ENCODE measurements at regions not wholly inside any gene's neighbourhood (a gene's known extent, or its start where the extent isn't known, plus 50 kb on each side); places are given as distances from the start of the nearest gene placed in this dataset.
"Not testable (repeated sequence)": the region's sequence is repeated elsewhere in the genome, so short reads cannot be mapped to it uniquely, and the experiment has no call there.

- in situ Hi-C loops (cut with HindIII; ENCODE audit: low sequenced_read_pairs): no loop called here
These were observed 198.9 kb downstream of the ADCYAP1 start for GRCh38 chr18:1103537-1103936.

GRCh38 chr18:1104181-1104881 is 199.7 kb downstream of the ADCYAP1 start:
- in situ Hi-C loops (cut with HindIII; ENCODE audit: low sequenced_read_pairs): no loop called here

DNA sequence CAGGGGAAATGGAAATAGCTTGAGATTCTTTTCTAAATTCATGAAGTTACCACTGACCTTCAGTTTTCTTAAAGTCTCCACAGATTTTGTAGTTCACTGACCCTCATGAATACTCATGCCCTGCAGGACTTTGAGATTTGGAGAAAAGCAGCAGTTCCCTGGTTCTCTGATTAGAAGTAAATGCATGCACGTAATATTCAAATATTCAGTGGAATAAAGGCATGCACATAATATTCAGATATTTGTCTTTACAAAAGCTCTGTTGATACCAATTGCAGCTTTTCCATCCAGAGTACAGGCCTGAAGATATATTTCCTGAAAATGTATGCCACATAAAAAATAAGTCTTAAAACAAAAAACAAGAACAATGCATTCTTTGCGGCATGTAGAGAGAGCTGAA is 219.8 kb downstream of the ADCYAP1 start:
- in situ Hi-C loops (cut with HindIII; ENCODE audit: low sequenced_read_pairs): no loop called here

DNA sequence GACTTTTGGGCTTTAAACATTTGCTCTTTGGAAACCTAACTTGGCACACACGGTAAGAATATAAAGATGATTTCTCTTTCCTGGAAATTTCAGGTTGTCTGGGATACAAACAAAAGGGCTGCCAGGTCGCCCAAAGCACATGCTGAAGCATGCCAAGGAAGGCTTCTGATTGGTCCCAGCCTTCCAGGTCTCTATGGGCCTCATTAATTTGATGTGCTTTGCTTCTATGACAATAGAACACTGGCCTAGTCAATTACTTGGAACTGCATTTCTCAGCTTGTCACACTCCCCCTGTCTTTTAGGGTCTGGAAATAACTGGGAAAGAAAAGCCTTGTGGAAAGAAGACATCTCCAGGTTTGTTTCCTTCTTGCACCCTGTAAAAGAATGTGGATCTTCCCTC is 228.9 kb downstream of the ADCYAP1 start:
- in situ Hi-C loops (cut with HindIII; ENCODE audit: low sequenced_read_pairs): no loop called here

- in situ Hi-C loops (cut with HindIII; ENCODE audit: low sequenced_read_pairs): no loop called here
These were observed 243.1 kb downstream of the ADCYAP1 start for GRCh38 chr18:1147730-1148129.

DNA sequence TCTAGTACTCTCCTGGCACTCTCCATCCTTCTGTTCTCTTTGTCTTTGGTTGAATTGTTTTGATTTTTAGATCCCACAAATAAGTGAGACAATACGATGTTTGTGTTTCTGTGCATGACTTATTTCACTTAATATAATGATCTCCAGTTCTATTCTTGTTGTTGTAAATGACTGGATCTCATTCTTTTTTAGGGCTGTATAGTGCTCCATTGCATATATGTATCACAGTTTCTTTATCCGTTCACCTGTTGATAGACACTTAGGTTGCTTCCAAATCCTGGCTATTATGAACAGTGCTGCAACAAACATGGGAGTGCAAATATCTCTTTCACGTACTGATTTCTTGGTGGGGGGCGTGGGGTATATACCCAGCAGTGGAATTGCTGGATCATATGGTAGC is 245.0 kb downstream of the ADCYAP1 start:
- in situ Hi-C loops (cut with HindIII; ENCODE audit: low sequenced_read_pairs): no loop called here

- in situ Hi-C loops (cut with HindIII; ENCODE audit: low sequenced_read_pairs): no loop called here
These were observed 245.7 kb downstream of the ADCYAP1 start for GRCh38 chr18:1150344-1150743.

DNA sequence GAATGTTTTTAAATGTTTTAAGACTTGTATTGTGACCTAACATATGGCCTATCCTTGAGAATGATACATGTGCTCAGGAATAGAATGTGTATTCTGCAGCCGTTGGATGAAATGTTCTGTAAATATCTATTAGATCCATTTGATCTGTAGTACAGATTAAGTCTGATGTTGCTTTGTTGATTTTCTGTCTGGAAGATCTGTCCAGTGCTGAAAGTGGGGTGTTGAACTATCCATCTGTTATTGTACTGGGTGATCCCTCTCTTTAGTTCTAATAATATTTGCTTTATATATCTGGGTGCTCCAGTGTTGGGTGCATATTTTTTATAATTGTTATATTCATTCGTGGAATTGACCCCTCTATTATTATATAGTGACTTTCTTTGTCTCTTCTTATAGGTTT is 248.3 kb downstream of the ADCYAP1 start:
- in situ Hi-C loops (cut with HindIII; ENCODE audit: low sequenced_read_pairs): not testable (repeated sequence)

GRCh38 chr18:1173593-1173992 is 268.9 kb downstream of the ADCYAP1 start:
- in situ Hi-C loops (cut with HindIII; ENCODE audit: low sequenced_read_pairs): no loop called here

GRCh38 chr18:1177232-1177631 is 272.6 kb downstream of the ADCYAP1 start:
- in situ Hi-C loops (cut with HindIII; ENCODE audit: low sequenced_read_pairs): no loop called here

- in situ Hi-C loops (cut with HindIII; ENCODE audit: low sequenced_read_pairs): no loop called here
These were observed 286.7 kb downstream of the ADCYAP1 start for GRCh38 chr18:1191341-1191740.

- in situ Hi-C loops (cut with HindIII; ENCODE audit: low sequenced_read_pairs): no loop called here
These were observed 308.5 kb downstream of the ADCYAP1 start for GRCh38 chr18:1213126-1213525.

DNA sequence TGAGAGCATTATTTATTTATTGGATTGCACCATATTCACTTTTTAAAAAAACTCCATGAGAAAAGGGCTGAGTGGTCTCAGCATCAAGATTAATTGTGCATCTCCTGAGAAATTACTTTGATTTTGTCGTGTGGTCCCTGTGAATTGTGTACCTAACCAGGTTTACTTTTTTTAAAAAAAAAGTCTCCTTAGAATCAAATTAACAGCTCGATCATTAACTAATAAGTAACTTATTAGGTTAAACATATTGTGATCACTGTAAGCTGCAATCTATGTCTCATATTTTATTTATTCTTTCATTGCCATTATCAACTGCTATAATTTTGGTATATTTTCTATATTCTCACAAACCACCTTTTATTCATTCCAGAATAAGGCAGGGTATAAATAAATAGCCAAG is 318.2 kb downstream of the ADCYAP1 start:
- in situ Hi-C loops (cut with HindIII; ENCODE audit: low sequenced_read_pairs): no loop called here

DNA sequence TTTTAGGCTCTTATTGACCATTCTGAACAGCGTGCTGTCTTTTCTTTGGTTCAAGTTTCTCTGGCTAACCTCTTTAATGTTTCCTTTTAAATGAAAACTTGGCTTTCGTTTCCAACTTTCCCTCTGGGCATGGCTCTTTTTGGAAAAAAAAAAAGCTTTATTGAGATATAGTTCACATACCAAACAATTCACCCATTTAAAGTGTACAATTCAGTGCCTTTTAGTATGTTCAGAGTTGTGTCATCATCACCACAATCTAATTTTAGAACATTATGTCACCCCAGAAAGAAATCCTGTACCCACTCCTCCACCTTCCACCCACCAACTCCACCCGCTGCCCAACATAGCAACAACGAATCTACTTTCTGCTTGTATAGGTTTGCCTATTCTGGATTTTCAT is 322.4 kb downstream of the ADCYAP1 start:
- in situ Hi-C loops (cut with HindIII; ENCODE audit: low sequenced_read_pairs): no loop called here

DNA sequence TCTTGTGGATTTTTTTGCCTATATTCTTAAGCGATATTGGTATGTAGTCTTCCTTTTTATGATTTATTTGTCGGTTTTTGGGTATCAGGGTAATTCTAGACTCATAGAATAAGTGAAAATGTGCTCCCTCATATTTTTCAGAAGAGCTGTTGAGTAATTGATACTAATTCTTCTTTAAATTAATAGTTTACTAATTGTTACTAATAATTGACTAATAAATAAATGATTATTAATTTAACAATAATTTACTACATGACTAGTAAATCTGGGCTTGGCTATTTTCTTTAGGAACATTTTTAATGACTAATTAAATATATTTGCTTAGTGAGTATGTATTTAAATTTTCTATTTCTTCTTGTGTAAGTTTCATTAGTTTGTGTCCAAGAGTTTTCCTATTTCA is 325.0 kb downstream of the ADCYAP1 start:
- in situ Hi-C loops (cut with HindIII; ENCODE audit: low sequenced_read_pairs): no loop called here

- in situ Hi-C loops (cut with HindIII; ENCODE audit: low sequenced_read_pairs): no loop called here
These were observed 328.2 kb downstream of the ADCYAP1 start for GRCh38 chr18:1232867-1233266.

DNA sequence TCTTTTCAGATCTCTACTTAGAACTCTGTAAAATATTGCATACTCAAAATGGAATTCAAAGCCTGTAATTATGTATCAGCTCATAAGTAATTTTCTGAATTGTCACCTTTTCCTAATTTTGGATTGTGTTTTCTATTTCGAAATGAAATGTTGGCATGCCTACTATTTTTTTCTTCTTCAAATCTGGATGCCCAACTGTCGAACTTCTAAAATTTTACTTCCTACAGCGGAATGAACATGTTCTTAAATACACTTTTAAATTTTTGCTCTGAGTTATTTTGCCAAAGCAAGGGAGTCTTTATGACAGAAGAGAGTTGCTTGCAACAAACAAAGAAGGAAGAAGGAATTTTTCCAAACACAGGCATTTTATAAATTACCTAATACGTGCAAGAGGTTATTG is 336.0 kb downstream of the ADCYAP1 start:
- in situ Hi-C loops (cut with HindIII; ENCODE audit: low sequenced_read_pairs): no loop called here

- in situ Hi-C loops (cut with HindIII; ENCODE audit: low sequenced_read_pairs): no loop called here
These were observed 339.9 kb downstream of the ADCYAP1 start for GRCh38 chr18:1244397-1245122.

DNA sequence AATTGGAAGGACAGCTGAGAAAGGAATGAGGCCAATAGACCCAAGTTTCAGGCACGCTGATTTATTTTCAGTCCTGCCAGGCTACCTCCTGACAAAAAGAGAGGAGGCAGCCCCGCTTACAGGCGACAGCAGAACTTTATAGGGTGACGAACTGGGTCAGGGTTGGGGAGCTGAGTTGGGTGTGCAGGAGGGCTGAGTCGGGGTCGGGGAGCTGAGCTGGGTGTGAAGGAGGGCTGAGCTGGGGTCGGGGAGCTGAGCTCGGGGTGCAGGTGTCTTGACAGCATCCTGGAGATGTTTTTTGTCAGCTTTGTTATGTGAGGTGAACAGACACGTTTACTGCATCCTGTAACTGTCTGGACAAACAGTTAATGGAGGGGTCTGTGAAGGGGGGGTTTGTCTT is 342.2 kb downstream of the ADCYAP1 start:
- in situ Hi-C loops (cut with HindIII; ENCODE audit: low sequenced_read_pairs): no loop called here

DNA sequence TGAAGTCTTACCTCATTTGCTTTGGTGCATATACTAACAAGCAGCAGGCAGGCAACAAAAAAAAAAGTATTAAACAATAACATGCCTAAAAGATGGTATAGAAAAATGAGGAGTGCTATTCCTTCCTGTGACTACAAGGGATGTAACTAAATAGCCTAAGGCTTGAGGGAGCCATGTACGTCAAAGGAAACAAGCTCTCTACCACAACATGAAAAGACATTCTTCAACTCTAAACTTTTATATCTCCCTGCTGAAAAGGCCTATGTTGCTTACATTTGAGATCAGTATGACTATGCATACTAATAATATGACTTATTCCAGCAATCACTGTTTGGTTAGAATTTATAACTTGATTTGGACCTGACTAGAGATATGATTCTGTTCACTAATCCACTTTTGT is 347.9 kb downstream of the ADCYAP1 start:
- in situ Hi-C loops (cut with HindIII; ENCODE audit: low sequenced_read_pairs): no loop called here

DNA sequence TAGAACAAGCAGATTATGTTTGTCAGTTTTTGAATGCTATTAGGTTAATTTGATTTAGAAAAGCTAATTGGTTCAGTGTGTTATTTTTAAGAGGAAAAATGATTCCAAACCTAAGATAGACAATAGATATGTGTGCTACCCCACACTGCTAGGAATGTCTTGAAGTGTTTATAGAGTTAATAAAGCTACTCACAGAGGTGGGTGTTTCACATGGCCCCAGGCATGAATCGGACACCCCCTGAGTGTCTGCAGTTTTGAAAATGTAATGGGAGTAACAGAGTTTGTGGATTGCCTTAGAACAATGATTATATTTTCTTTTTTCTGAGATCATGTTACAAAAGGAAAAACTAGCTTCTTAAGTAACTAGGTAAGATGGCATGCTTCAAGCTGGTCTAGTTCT is 348.3 kb downstream of the ADCYAP1 start:
- in situ Hi-C loops (cut with HindIII; ENCODE audit: low sequenced_read_pairs): no loop called here

- in situ Hi-C loops (cut with HindIII; ENCODE audit: low sequenced_read_pairs): no loop called here
These were observed 349.2 kb downstream of the ADCYAP1 start for GRCh38 chr18:1253827-1254226.

DNA sequence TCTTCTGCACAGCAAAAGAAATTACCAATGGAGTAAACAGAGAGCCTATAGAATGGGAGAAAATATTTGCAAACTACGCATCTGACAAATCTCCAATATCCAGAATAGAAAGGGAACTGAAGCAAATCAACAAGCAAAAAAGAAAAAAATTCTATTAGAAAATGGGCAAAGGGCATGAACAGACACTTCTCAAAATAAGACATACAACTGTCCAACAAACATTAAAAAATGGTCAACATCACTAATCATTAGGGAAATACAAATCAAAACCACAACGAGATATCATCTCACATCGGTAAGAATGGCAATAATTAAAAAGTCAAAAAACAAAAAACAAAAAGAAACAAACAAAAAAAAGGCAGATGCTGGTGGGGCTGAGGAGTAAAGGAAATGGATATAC is 356.4 kb downstream of the ADCYAP1 start:
- in situ Hi-C loops (cut with HindIII; ENCODE audit: low sequenced_read_pairs): no loop called here

All from endothelial cell of hepatic sinusoid (primary cell).